T47D (cell line): ENCODE measurements at regions not wholly inside any gene's neighbourhood (a gene's known extent, or its start where the extent isn't known, plus 50 kb on each side); places are given as distances from the start of the nearest gene placed in this dataset.

Source experiments
- DNase-seq, 2 experiments: peaks; one replicate each; pipeline versions ENCODE4 v3.0.0 to v3.0.0-alpha.2; 2011 to 2012; ENCODE audit warnings: low read depth in 1 of 2, low spot score in 1 of 2
- JUND ChIP-seq: IDR thresholded peaks from 2 replicates; pipeline ENCODE4 v1.6.1; 2012; ENCODE audit warnings: low read depth
- in situ Hi-C: cut with HindIII; loops from 2 replicates; pipeline ENCODE4 v1.10.0; 2016; ENCODE audit warnings: low sequenced_read_pairs, low pct_unique_long_range_greater_than_20kb

GRCh38 chr16:5537347-5537746 lies 439.8 kb upstream of the EEF2KMT start:
- no peak for DNase-seq
- in situ Hi-C loops = no loop called here

GRCh38 chr16:5533321-5533888 lies 435.8 kb upstream of the EEF2KMT start:
- no peak for DNase-seq
- TF ChIP-seq JUND = no peak
- in situ Hi-C loops = no loop called here

More at GRCh38 chr16:5537347-5537746, 439.8 kb upstream of the EEF2KMT start:
- no peak for TF ChIP-seq JUND

GRCh38 chr16:5527817-5528216 lies 430.2 kb upstream of the EEF2KMT start:
- no peak for TF ChIP-seq JUND
- in situ Hi-C loops = no loop called here

GRCh38 chr16:5526826-5527225 lies 429.2 kb upstream of the EEF2KMT start:
- no peak for TF ChIP-seq JUND
- in situ Hi-C loops = no loop called here
- DNase-seq = no peak

More at GRCh38 chr16:5527817-5528216, 430.2 kb upstream of the EEF2KMT start:
- DNase-seq = no peak

- in situ Hi-C loops = no loop called here
- no peak for DNase-seq
Observed at GRCh38 chr16:5523829-5524228, 426.2 kb upstream of the EEF2KMT start.

GRCh38 chr16:5516115-5516514 lies 418.5 kb upstream of the EEF2KMT start:
- TF ChIP-seq JUND = no peak
- no peak for DNase-seq
- in situ Hi-C loops = no loop called here

More at GRCh38 chr16:5523829-5524228, 426.2 kb upstream of the EEF2KMT start:
- no peak for TF ChIP-seq JUND

GRCh38 chr16:5512014-5512413 lies 414.4 kb upstream of the EEF2KMT start:
- TF ChIP-seq JUND = no peak
- DNase-seq = no peak
- in situ Hi-C loops = no loop called here

- no peak for TF ChIP-seq JUND
- no peak for DNase-seq
- in situ Hi-C loops = no loop called here
Observed at GRCh38 chr16:5510819-5511370, 413.3 kb upstream of the EEF2KMT start.

- in situ Hi-C loops = no loop called here
- TF ChIP-seq JUND = no peak
- DNase-seq = no peak
Observed at GRCh38 chr16:5509794-5510193, 412.2 kb upstream of the EEF2KMT start.

GRCh38 chr16:5509336-5509735 lies 411.7 kb upstream of the EEF2KMT start:
- DNase-seq = no peak
- no peak for TF ChIP-seq JUND
- in situ Hi-C loops = no loop called here

- DNase-seq = no peak
- in situ Hi-C loops = no loop called here
- TF ChIP-seq JUND = no peak
Observed at GRCh38 chr16:5508371-5508770, 410.8 kb upstream of the EEF2KMT start.

- no peak for TF ChIP-seq JUND
- no peak for DNase-seq
- in situ Hi-C loops = no loop called here
Observed at GRCh38 chr16:5506021-5506420, 408.4 kb upstream of the EEF2KMT start.

GRCh38 chr16:5505091-5505887 lies 407.7 kb upstream of the EEF2KMT start:
- no peak for TF ChIP-seq JUND
- in situ Hi-C loops = no loop called here
- DNase-seq = no peak
